ENCODE measurements at regions not wholly inside any gene's neighbourhood (a gene's known extent, or its start where the extent isn't known, plus 50 kb on each side); places are given as distances from the start of the nearest gene placed in this dataset.
"Not testable (repeated sequence)": the region's sequence is repeated elsewhere in the genome, so short reads cannot be mapped to it uniquely, and the experiment has no call there.

GRCh38 chr2:226306969-226307368 lies 492.7 kb downstream of the IRS1 start:
- no peak for DNase-seq (ENCODE audit: low read depth in 3 of 3, low spot score in 2 of 3)

DNA sequence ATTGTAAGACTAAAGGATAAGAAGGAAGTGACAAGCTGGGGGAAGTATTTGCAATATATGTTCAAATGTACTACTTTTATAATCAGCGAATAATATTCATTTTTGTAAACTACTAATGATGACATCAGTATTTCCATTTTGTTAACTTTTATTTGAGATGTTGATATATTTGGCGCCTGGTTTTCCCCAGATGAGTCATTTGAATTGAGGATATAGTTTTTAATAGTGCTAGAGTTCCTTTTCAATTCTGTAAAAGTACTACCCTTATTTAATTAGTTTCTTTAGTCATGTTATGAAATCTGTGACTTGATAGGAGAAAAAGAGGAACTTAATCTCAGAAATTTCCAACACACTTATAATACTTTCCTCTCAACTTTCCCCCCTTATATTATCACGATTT lies 495.3 kb downstream of the IRS1 start:
- no peak for DNase-seq (ENCODE audit: low read depth in 3 of 3, low spot score in 2 of 3)

DNA sequence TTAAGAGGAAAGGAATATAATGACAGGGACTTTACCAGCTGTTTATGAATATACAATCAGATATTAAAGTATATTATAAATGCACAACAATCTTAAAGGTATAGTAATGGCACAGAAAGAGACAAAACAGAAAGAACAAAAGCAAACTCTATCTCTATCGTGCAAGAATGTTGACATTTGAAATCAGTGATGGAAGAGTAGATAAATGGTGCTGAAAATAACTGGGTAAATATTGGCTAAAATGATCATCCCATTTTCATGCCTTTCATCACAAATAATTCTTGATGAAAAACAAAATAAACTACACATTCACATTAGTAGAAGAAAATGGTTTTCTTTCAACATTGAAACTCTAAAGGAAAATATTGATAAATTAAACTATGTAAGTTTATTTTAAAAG lies 495.9 kb downstream of the IRS1 start:
- DNase-seq (ENCODE audit: low read depth in 3 of 3, low spot score in 2 of 3), result no peak

DNA sequence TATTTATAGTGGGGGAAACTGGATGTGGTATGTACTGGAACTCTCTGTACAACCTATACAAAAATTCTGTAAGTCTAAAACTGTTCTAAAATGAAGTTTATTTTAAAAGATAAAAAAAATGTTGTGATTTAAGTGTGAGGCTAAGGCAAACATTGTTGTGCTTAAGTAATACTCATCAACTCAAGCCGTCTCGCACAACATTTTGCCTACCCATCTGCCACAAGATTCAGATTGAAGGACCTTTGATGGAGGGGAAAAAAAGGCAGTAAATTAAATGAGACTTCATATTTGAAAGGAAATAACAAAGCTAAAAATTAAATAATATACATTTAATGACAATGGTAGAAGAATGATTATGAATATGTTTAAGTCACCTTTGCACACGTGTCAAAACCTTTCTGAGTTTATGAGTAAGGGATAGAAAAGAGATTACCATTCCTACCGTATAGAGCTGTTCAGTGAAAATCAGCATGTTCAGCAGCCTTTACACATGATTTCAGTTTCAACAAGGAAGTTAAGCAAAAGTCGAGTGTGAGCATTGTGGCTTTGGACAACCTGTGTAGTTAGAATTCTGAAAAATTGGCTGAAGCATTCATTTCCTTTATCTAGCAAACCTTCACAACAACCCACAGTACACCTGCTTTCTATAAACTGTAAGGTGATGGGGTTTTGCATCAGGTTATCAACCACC lies 499.3 kb downstream of the IRS1 start:
- DNase-seq (ENCODE audit: low read depth in 3 of 3, low spot score in 2 of 3), result no peak

DNA sequence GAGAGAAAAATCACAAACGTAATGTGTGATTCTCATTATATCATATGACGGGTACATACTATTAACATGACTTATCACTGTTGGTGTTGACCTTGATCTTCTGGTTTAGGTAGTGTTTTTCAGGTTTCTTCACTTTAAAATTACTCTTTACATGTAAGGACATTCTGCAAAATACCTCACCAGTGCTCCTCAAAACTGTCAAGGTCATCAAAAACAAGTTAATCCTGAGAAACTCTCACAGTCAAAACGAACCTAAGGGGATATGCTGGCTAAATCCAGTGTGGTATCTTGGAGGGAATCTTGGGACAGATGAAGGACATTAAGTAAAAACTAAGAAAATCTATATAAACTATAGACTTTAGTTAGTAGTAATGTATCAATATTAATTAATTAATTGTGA lies 499.8 kb downstream of the IRS1 start:
- DNase-seq (ENCODE audit: low read depth in 3 of 3, low spot score in 2 of 3), result no peak

DNA sequence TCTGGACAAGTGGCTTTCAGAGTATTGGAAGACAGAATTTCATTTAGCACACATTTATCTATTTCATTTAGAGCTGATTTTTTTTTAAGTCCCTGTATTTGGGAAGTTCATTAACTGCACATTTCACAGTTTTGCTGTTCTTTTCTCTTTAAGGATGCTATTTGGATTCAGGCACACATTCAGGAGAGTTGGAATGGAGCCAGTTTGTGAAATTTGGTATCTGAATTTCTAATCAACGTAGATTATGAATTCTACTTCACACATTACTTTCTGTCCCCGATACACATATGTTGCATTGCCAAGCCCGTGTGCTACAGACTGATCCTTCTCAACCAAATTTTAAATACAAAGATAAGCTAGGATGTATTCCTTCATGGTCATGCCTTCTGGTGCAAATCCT lies 503.9 kb downstream of the IRS1 start:
- no peak for DNase-seq (ENCODE audit: low read depth in 3 of 3, low spot score in 2 of 3)

- DNase-seq (ENCODE audit: low read depth in 3 of 3, low spot score in 2 of 3), result no peak
Measured at GRCh38 chr2:226295123-226295522, 504.5 kb downstream of the IRS1 start.

DNA sequence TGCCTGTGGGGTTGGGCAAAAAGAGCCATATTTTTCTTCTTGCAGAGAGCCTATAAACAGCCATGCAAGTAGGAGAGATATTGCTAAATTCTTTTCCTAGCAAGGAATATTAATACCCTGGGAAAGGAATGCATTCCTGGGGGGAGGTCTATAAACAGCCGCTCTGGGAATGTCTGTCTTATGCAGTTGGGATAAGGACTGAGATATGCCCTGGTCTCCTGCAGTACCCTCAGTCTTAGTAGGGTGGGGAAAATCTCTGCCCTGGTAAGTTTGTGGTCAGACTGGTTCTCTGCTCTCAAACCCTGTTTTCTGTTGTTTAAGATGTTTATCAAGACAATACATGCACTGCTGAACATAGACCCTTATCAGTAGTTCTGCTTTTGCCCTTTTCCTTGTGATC lies 508.3 kb downstream of the IRS1 start:
- not testable (repeated sequence) for DNase-seq (ENCODE audit: low read depth in 3 of 3, low spot score in 2 of 3)

GRCh38 chr2:226286916-226287315 lies 512.7 kb downstream of the IRS1 start:
- no peak for DNase-seq (ENCODE audit: low read depth in 3 of 3, low spot score in 2 of 3)

DNA sequence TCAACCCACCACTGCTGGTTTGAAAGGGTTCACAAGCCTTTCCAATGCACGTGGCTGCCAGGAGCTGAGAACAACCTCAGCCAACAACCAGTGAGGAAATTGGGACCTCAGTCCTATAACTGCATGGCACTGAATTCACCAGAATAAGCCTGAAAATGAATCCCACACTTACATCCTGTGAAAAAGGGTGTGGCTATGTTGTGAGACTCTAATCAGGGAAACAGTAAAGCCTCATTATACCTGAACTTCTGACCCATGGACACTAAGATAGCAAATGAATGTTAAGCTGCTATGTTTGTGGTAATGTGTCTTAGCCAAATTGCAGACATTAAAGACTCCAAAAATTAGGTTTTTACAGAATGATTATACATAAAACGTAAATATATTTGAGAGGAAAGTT lies 515.8 kb downstream of the IRS1 start:
- no peak for DNase-seq (ENCODE audit: low read depth in 3 of 3, low spot score in 2 of 3)

DNA sequence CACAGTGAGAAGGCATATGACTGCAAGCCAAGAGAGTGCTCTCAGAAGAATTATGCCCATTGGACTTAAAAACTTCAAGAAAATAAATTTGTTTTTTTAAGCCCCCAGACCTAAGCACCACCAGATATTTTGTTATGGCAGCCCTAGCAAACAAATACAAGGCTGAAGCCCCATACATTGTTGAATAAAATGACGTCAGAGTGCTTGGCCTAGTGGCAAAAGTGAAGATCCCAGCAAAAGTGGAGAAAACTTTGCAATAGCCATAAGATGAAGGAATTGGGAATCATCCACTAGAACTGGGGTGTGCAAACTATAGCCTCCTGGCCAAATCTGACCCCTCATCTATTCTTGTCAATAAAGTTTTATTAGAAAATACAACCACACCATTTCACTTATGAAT lies 517.5 kb downstream of the IRS1 start:
- DNase-seq (ENCODE audit: low read depth in 3 of 3, low spot score in 2 of 3), result no peak

GRCh38 chr2:226280136-226280535 lies 519.5 kb downstream of the IRS1 start:
- DNase-seq (ENCODE audit: low read depth in 3 of 3, low spot score in 2 of 3), result not testable (repeated sequence)

DNA sequence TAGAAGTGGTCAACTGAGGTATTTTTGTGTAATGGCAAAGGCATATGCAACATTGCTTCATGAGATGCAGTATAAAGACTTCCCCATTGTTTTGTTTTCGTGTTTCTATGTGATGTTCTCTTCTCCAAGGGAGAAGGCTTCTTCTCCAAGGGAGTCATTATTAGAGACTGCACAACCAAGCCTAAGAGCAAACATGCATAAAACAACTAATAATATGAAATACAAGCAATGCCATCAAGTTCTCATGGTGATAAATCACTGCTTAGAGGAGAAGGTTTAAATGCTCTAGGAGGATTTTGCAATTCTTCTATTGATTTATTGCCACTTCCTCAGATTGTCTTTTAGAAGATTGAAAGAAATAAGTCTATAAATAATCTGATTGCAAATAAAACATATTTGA lies 524.4 kb downstream of the IRS1 start:
- no peak for DNase-seq (ENCODE audit: low read depth in 3 of 3, low spot score in 2 of 3)

- DNase-seq (ENCODE audit: low read depth in 3 of 3, low spot score in 2 of 3), result no peak
Measured at GRCh38 chr2:226274143-226274542, 525.5 kb downstream of the IRS1 start.

DNA sequence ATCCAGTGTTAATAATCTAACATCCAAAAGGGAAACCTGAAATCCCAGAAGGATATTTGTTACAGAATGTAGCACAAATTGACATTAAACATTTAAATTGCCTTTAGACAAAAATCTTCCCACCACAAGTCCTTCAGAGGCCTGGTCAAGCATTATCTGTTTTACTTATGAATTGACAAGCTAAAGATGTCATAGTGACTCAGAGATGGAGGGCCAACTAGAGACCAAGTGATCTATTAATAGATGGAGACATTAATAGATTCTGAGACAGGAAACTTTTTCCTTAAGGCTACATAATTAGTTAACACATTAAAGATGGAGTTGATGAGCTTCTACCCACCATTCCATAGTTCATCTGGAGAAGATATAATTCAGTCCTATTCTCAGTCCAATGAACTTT lies 526.2 kb downstream of the IRS1 start:
- no peak for DNase-seq (ENCODE audit: low read depth in 3 of 3, low spot score in 2 of 3)

DNA sequence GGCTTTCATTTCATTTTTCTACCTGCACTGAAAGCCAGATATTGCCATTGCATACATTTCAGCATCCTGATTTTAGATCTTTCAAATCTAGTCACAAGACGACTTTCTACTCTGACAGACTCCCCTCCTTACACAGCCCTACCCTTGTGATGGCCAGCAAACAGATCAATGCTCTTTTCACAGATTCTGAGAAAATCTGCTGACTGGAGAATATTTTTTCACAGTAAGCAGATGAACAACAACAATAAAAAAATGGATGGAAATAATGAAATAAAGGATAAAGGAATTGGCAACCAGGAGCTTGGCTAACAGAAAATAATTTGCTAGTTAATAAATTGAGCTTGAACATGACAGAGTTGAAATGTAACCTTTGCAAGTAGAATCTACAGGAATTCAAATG lies 527.2 kb downstream of the IRS1 start:
- no peak for DNase-seq (ENCODE audit: low read depth in 3 of 3, low spot score in 2 of 3)

GRCh38 chr2:226270285-226271058 lies 529.1 kb downstream of the IRS1 start:
- DNase-seq (ENCODE audit: low read depth in 3 of 3, low spot score in 2 of 3), result no peak

DNA sequence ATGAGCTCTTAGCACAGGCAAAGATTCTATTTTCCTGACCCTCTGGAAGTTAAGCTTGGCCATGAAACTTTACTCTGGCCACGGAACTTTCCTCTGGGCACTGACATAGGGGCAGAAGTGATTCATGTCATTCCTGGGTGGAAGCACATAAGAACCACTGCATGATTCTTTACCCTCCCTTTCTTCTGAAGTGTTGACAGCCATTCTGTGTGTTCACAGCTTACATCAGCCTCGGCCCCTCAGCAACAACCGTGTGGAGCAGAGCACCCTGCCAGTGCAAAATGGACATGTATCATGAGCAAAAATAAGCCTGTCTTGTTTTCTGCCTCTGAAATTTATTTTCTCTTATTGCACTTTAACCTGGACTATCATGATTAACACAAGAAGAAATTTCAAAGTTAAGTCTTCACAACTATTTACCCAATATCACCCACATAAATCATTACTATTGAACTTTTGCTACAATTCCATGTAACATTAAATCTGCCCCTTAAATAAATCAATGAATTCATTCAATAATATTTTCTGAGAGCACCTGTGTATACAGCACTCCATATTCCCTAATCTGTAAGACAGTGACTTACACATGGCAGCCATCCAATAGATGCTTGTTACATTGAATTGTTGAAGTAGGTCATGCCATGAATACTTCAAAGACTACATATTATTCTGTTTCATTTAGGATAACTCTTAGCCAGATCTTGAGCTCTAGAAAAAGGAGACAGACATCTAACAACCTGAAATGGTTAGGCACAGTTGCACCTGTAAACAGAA lies 531.9 kb downstream of the IRS1 start:
- DNase-seq (ENCODE audit: low read depth in 3 of 3, low spot score in 2 of 3), result no peak

DNA sequence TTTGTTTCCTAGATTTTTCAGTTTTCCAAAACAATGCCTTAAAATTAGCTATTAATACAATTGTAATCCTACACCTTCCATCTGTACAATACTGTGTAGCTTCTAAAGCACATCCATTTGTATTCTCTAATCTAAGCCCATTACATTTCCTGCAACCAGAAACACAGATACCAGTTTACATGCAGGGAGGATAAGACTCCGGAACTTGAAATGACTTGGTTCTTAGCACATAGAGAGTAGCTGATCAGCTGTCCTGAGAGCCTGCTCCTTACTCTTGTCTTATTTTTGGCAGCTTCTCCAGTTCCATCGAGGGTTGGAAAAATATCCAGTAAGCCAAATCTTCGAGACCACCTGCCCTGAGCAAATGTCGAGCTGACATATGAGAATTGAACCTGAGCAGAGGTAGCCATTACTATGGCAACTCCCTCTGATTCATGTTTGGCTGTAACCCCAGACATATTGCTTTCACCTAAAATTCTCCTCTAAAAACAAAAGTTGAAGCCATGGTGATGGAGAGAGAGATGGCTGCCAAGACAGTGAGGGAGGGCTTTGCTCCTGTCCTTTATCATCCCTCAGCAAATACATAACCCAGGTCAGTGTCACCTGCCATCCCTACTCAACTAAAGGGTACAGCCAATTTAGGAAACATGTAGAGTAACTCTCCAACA lies 542.8 kb downstream of the IRS1 start:
- no peak for DNase-seq (ENCODE audit: low read depth in 3 of 3, low spot score in 2 of 3)

DNA sequence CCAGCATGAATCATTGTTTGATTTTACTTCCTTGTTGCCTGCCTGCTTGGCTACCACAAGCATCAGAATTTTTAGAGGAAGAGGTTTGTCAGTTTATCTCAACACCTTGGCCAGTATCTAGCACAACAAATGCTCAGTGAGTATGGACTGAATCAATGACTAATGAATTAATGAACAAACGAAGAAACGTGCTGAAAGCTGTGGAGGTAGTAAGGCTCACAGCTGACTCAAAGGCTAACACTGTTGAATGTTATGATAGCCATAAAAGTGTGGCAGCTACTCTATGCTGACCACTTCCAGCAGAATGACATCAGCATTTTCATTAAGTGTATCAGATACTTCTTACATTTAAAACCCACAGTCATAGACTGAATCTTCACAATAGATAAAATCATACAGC lies 543.4 kb downstream of the IRS1 start:
- no peak for DNase-seq (ENCODE audit: low read depth in 3 of 3, low spot score in 2 of 3)

DNA sequence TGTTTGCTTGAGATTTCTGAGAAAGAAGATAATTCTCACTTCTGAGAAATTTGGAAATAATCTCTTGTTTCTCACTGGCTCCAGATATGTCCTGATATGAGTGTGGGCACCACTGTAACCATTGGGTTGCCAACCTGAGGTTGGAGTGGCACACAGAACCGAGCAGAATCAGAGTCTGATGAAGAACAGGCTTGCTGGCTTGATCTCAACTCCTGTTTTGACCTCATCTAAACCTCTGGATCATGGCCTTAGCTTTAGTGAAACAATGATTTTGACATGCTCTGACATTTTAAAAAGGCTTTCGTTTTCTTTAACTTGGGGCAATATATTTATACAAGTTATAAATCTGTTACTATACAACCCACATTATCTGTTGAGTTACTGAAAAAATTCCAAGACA lies 548.0 kb downstream of the IRS1 start:
- no peak for DNase-seq (ENCODE audit: low read depth in 3 of 3, low spot score in 2 of 3)
